ENCODE measurements at regions not wholly inside any gene's neighbourhood (a gene's known extent, or its start where the extent isn't known, plus 50 kb on each side); places are given as distances from the start of the nearest gene placed in this dataset.

GRCh38 chr12:75657831-75658230 lies 146.4 kb upstream of the KRR1 start:
- TF ChIP-seq, protein P1, sequence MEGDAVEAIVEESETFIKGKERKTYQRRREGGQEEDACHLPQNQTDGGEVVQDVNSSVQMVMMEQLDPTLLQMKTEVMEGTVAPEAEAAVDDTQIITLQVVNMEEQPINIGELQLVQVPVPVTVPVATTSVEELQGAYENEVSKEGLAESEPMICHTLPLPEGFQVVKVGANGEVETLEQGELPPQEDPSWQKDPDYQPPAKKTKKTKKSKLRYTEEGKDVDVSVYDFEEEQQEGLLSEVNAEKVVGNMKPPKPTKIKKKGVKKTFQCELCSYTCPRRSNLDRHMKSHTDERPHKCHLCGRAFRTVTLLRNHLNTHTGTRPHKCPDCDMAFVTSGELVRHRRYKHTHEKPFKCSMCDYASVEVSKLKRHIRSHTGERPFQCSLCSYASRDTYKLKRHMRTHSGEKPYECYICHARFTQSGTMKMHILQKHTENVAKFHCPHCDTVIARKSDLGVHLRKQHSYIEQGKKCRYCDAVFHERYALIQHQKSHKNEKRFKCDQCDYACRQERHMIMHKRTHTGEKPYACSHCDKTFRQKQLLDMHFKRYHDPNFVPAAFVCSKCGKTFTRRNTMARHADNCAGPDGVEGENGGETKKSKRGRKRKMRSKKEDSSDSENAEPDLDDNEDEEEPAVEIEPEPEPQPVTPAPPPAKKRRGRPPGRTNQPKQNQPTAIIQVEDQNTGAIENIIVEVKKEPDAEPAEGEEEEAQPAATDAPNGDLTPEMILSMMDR (IDR thresholded peaks at IDR 0.05): no peak
- no peak for TF ChIP-seq POLR2A (IDR thresholded peaks at IDR 0.05)

All from breast epithelium (tissue), 3 donors.